Right atrium auricular region (tissue), 2 donors: ENCODE measurements at regions not wholly inside any gene's neighbourhood (a gene's known extent, or its start where the extent isn't known, plus 50 kb on each side); places are given as distances from the start of the nearest gene placed in this dataset.

Experiments used
- DNase-seq: peaks from one replicate; pipeline ENCODE4 v3.0.0-alpha.2; 2019; ENCODE audit warnings: low spot score
- H3K27ac ChIP-seq, 2 donors: fragments of 200-600 bp; sonication (generic); 1 replicate in 1 of 2; 2 replicates in 1 of 2; pipeline ENCODE4 v1.5.1; 2016 to 2019
- H3K27me3 ChIP-seq, 2 donors: fragments of 200-600 bp; sonication (generic); one replicate each; pipeline versions ENCODE4 v1.5.1 to v1.6.0; 2017 to 2019
- H3K36me3 ChIP-seq: fragments of 200-600 bp; sonication (generic); one replicate; pipeline ENCODE4 v1.5.1; 2016
- H3K4me1 ChIP-seq, 2 donors: fragments of 200-600 bp; sonication (generic); one replicate each; pipeline versions ENCODE4 v1.5.1 to v1.6.0; 2017 to 2019
- H3K4me3 ChIP-seq, 2 donors: fragments of 200-600 bp; sonication (generic); 1 replicate in 1 of 2; 2 replicates in 1 of 2; pipeline ENCODE4 v1.5.1; 2017 to 2019; ENCODE audit warnings: mild to moderate bottlenecking in 1 of 2, moderate library complexity in 1 of 2
- H3K9me3 ChIP-seq, 2 donors: fragments of 200-600 bp; sonication (generic); one replicate each; pipeline ENCODE4 v1.5.1; 2019
- TF ChIP-seq, protein P1 (sequence below), 2 donors: fragments of 200-600 bp; sonication (generic); IDR thresholded peaks; one replicate each; pipeline ENCODE4 v1.5.1; 2019; ENCODE audit warnings: antibody characterized with exemption in 2 of 2

DNA sequence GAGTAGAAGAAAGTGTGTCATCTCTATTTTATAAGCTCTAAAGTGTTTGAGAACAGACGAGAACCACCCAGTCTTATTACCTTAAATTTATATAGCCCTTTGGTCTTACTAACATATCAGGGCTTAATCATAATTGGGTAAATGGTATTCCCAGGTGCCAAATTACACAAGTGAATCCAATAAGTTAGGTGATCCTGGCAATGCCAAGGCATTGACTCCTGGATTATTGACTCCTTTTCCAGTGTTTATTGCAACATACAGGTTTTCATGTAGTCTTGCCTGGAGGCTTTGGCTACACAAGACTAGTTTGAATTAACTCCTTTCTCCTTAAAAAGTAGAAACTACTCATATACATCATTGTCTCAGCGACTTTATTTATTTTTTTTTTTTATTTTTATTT is 59.7 kb upstream of the MAPRE2 start:
- TF ChIP-seq, protein P1, sequence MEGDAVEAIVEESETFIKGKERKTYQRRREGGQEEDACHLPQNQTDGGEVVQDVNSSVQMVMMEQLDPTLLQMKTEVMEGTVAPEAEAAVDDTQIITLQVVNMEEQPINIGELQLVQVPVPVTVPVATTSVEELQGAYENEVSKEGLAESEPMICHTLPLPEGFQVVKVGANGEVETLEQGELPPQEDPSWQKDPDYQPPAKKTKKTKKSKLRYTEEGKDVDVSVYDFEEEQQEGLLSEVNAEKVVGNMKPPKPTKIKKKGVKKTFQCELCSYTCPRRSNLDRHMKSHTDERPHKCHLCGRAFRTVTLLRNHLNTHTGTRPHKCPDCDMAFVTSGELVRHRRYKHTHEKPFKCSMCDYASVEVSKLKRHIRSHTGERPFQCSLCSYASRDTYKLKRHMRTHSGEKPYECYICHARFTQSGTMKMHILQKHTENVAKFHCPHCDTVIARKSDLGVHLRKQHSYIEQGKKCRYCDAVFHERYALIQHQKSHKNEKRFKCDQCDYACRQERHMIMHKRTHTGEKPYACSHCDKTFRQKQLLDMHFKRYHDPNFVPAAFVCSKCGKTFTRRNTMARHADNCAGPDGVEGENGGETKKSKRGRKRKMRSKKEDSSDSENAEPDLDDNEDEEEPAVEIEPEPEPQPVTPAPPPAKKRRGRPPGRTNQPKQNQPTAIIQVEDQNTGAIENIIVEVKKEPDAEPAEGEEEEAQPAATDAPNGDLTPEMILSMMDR (IDR thresholded peaks at IDR 0.05): no peak
- no peak overlapping the region for H3K27ac ChIP-seq

GRCh38 chr18:34985963-34986362 is 55.2 kb upstream of the MAPRE2 start:
- Histone ChIP-seq H3K36me3 (no peaks in the 10 kb centered on the region), H3K9me3 (no peaks in the 10 kb centered on the region), H3K27me3 (no peaks in the 10 kb centered on the region), H3K27ac (no peak overlapping the region), H3K4me1 (peaks cover 0 to 5% of the 10 kb centered on the region in 2 donors), H3K4me3 (no peak overlapping the region)
- TF ChIP-seq, protein P1 (IDR thresholded peaks at IDR 0.05): no peak
- DNase-seq: no peak

More for the DNA sequence above, 59.7 kb upstream of the MAPRE2 start:
- no peak overlapping the region for H3K4me3 ChIP-seq
- peaks cover 0 to 5% of the 10 kb centered on the region in 2 donors for H3K4me1 ChIP-seq
- no peak for DNase-seq
- H3K27me3 ChIP-seq: no peaks in the 10 kb centered on the region
- H3K36me3 ChIP-seq: no peaks in the 10 kb centered on the region
- H3K9me3 ChIP-seq: no peaks in the 10 kb centered on the region

GRCh38 chr18:34990597-34990996 is 50.6 kb upstream of the MAPRE2 start:
- Histone ChIP-seq H3K27ac (no peak overlapping the region), H3K27me3 (no peaks in the 10 kb centered on the region), H3K4me3 (no peak overlapping the region), H3K9me3 (no peaks in the 10 kb centered on the region), H3K36me3 (no peaks in the 10 kb centered on the region), H3K4me1 (peaks cover 0 to 9% of the 10 kb centered on the region in 2 donors)
- TF ChIP-seq, protein P1 (IDR thresholded peaks at IDR 0.05): no peak
- no peak for DNase-seq

- Histone ChIP-seq H3K4me3 (no peak overlapping the region), H3K27ac (no peak overlapping the region), H3K27me3 (no peaks in the 10 kb centered on the region), H3K36me3 (no peaks in the 10 kb centered on the region), H3K4me1 (peaks cover 0 to 9% of the 10 kb centered on the region in 2 donors), H3K9me3 (no peaks in the 10 kb centered on the region)
- no peak for DNase-seq
- TF ChIP-seq, protein P1 (IDR thresholded peaks at IDR 0.05): no peak
These were observed 50.1 kb upstream of the MAPRE2 start for GRCh38 chr18:34991152-34991551.
